Endometrium (tissue), 2 donors: ENCODE measurements at regions not wholly inside any gene's neighbourhood (a gene's known extent, or its start where the extent isn't known, plus 50 kb on each side); places are given as distances from the start of the nearest gene placed in this dataset.
A peak's percentile ranks its signal among the peaks of the same experiment; 100 is the strongest.

Experiments
- FAIRE-seq: peaks from 2 replicates; lab custom pipeline; 2012; peaks lifted over from hg19 to GRCh38; lab: Jason Lieb, UNC
- donor health status: control.
- donor health status: control.

- no peak for FAIRE-seq
Measured at GRCh38 chr12:78406828-78407227, 457.7 kb upstream of the SYT1 start.

GRCh38 chr12:78407722-78408121 lies 456.9 kb upstream of the SYT1 start:
- FAIRE-seq, result no peak

- FAIRE-seq, result no peak
Measured at GRCh38 chr12:78414071-78414470, 450.5 kb upstream of the SYT1 start.

- FAIRE-seq, result no peak
Measured at GRCh38 chr12:78418919-78419318, 445.7 kb upstream of the SYT1 start.

- no peak for FAIRE-seq
Measured at GRCh38 chr12:78419513-78419912, 445.1 kb upstream of the SYT1 start.

GRCh38 chr12:78420991-78421390 lies 443.6 kb upstream of the SYT1 start:
- peak; percentile 84 for FAIRE-seq

- FAIRE-seq, result peak; percentile 54
Measured at GRCh38 chr12:78430551-78430950, 434.0 kb upstream of the SYT1 start.

GRCh38 chr12:78431931-78432330 lies 432.6 kb upstream of the SYT1 start:
- FAIRE-seq, result no peak

GRCh38 chr12:78439666-78440065 lies 424.9 kb upstream of the SYT1 start:
- no peak for FAIRE-seq

GRCh38 chr12:78441737-78442453 lies 422.7 kb upstream of the SYT1 start:
- no peak for FAIRE-seq

GRCh38 chr12:78442454-78442801 lies 422.1 kb upstream of the SYT1 start:
- FAIRE-seq, result no peak

- FAIRE-seq, result no peak
Measured at GRCh38 chr12:78446555-78446954, 418.0 kb upstream of the SYT1 start.

GRCh38 chr12:78447373-78447772 lies 417.2 kb upstream of the SYT1 start:
- no peak for FAIRE-seq

- no peak for FAIRE-seq
Measured at GRCh38 chr12:78448692-78449091, 415.9 kb upstream of the SYT1 start.

GRCh38 chr12:78455991-78456390 lies 408.6 kb upstream of the SYT1 start:
- FAIRE-seq, result no peak

GRCh38 chr12:78457938-78458337 lies 406.6 kb upstream of the SYT1 start:
- no peak for FAIRE-seq

- no peak for FAIRE-seq
Measured at GRCh38 chr12:78470354-78471195, 394.0 kb upstream of the SYT1 start.

GRCh38 chr12:78473136-78473535 lies 391.4 kb upstream of the SYT1 start:
- FAIRE-seq, result no peak

- no peak for FAIRE-seq
Measured at GRCh38 chr12:78473561-78473960, 391.0 kb upstream of the SYT1 start.

- FAIRE-seq, result no peak
Measured at GRCh38 chr12:78483767-78484315, 380.7 kb upstream of the SYT1 start.

- FAIRE-seq, result no peak
Measured at GRCh38 chr12:78489990-78490389, 374.6 kb upstream of the SYT1 start.

GRCh38 chr12:78490861-78491260 lies 373.7 kb upstream of the SYT1 start:
- FAIRE-seq, result no peak

GRCh38 chr12:78494911-78495310 lies 369.7 kb upstream of the SYT1 start:
- FAIRE-seq, result peak; percentile 97
